ENCODE measurements at regions not wholly inside any gene's neighbourhood (a gene's known extent, or its start where the extent isn't known, plus 50 kb on each side); places are given as distances from the start of the nearest gene placed in this dataset.

- TF ChIP-seq ZNF362 (CRISPR knock-in tag; IDR thresholded peaks at IDR 0.05; ENCODE audit: borderline replicate concordance): no peak
- no peak for TF ChIP-seq NFRKB (IDR thresholded peaks at IDR 0.05)
- no peak for TF ChIP-seq THAP11 (CRISPR knock-in tag; IDR thresholded peaks at IDR 0.05)
- TF ChIP-seq FUBP1 (CRISPR knock-in tag; IDR thresholded peaks at IDR 0.05; ENCODE audit: borderline replicate concordance): no peak
- TF ChIP-seq ZNF737 (CRISPR knock-in tag; IDR thresholded peaks at IDR 0.05; ENCODE audit: borderline replicate concordance): no peak
- no peak for TF ChIP-seq SP5 (CRISPR knock-in tag; IDR thresholded peaks at IDR 0.05; ENCODE audit: borderline replicate concordance, low read depth)
Measured at GRCh38 chr7:110486549-110486948, 604.4 kb upstream of the LRRN3 start (continued).

GRCh38 chr7:110502888-110503465, 588.0 kb upstream of the LRRN3 start:
- Histone ChIP-seq H3K4me1 (ENCODE audit: insufficient read depth, low read length) (no peaks in the 10 kb centered on the region), H3K27me3 (ENCODE audit: control insufficient read depth in 1 of 2, insufficient read depth in 2 of 2, low read length in 2 of 2) (no peaks in the 10 kb centered on the region), H3K4me2 (ENCODE audit: low read depth, low read length) (no peak overlapping the region), H3K4me3 (replicated peaks in 1 of 3; ENCODE audit: insufficient read depth in 1 of 3, low read depth in 2 of 3, low read length in 3 of 3) (no peak overlapping the region), H3K9ac (ENCODE audit: insufficient read depth, low read depth, low read length) (no peak overlapping the region), H4K20me1 (ENCODE audit: insufficient read depth, low read length) (no peaks in the 10 kb centered on the region), H3K9me3 (ENCODE audit: low read length) (no peaks in the 10 kb centered on the region), H3K79me2 (ENCODE audit: insufficient read depth, low read length) (no peaks in the 10 kb centered on the region), H3K36me3 (replicated peaks in 1 of 2; ENCODE audit: control insufficient read depth in 1 of 2, insufficient read depth in 2 of 2, low read length in 2 of 2) (no peaks in the 10 kb centered on the region), H3K27ac (ENCODE audit: extremely low read length, insufficient read depth, low read length) (no peak overlapping the region), H2AFZ (ENCODE audit: low read length) (no peak overlapping the region)
- DNase-seq (ENCODE audit: low spot score) (no peak), ATAC-seq (no peak), FAIRE-seq (no peak)
- ChIA-PET CTCF (ENCODE audit: low intra/inter-chr PET ratio, low total read pairs) (no interaction called here), POLR2A (no interaction called here)
- intact Hi-C loops (cut with micrococcal nuclease; ENCODE audit: unreplicated experiment) (no loop called here), in situ Hi-C loops (cut with HindIII; ENCODE audit: extremely low pct_ligation_motif_present, low pct_unique_long_range_greater_than_20kb) (no loop called here)
- 0% methylated on average over 1 of the region's 1 CpG for WGBS (ENCODE audit: low lambda C conversion rate)
- BruUV-seq (replicated peaks): no TSS peak
- TF ChIP-seq SP2 (CRISPR knock-in tag; IDR thresholded peaks at IDR 0.05) (no peak), RBAK (CRISPR knock-in tag; IDR thresholded peaks at IDR 0.05) (no peak), HOXA9 (CRISPR knock-in tag; IDR thresholded peaks at IDR 0.05; ENCODE audit: borderline replicate concordance) (no peak), PLRG1 (conservative IDR thresholded peaks at IDR 0.05) (no peak), ZNF225 (CRISPR knock-in tag; IDR thresholded peaks at IDR 0.05) (no peak), CBX5 (CRISPR knock-in tag; IDR thresholded peaks at IDR 0.05; ENCODE audit: borderline replicate concordance) (no peak), TIGD3 (CRISPR knock-in tag; IDR thresholded peaks at IDR 0.05; ENCODE audit: borderline replicate concordance) (no peak), SMYD3 (CRISPR knock-in tag; IDR thresholded peaks at IDR 0.05) (no peak), MLX (CRISPR knock-in tag; IDR thresholded peaks at IDR 0.05) (no peak), ZNF121 (CRISPR knock-in tag; IDR thresholded peaks at IDR 0.05) (no peak), USF2 (IDR thresholded peaks at IDR 0.05; ENCODE audit: low read depth, low read length) (no peak), USF2 (CRISPR knock-in tag; IDR thresholded peaks at IDR 0.05; ENCODE audit: borderline replicate concordance) (no peak)
